Fibroblast of lung (primary cell): ENCODE measurements at regions not wholly inside any gene's neighbourhood (a gene's known extent, or its start where the extent isn't known, plus 50 kb on each side); places are given as distances from the start of the nearest gene placed in this dataset.

Source experiments
- DNase-seq, 2 donors: peaks; one replicate each; pipeline versions ENCODE4 v3.0.0 to v3.0.0-alpha.2; 2010; ENCODE audit warnings: low read depth in 2 of 2
- H2AFZ ChIP-seq: 2 replicates; pipeline ENCODE4 v1.5.1; 2012; ENCODE audit warnings: low read length, control low read depth, inconsistent platforms
- H3K27ac ChIP-seq: 2 replicates; pipeline ENCODE4 v1.5.1; 2011; ENCODE audit warnings: low read length, control low read depth; ENCODE audit not compliant: insufficient read depth
- H3K27me3 ChIP-seq: 2 replicates; pipeline ENCODE4 v1.5.1; 2011; ENCODE audit warnings: mild to moderate bottlenecking, low read length; ENCODE audit not compliant: control insufficient read depth, insufficient read depth
- H3K36me3 ChIP-seq: 2 replicates; pipeline ENCODE4 v1.5.1; 2011; ENCODE audit warnings: low read length; ENCODE audit not compliant: control insufficient read depth, insufficient read depth
- H3K4me1 ChIP-seq: 2 replicates; pipeline ENCODE4 v1.5.1; 2011; ENCODE audit warnings: low read length; ENCODE audit not compliant: control insufficient read depth, insufficient read depth; ENCODE audit errors: extremely low read depth
- H3K4me2 ChIP-seq: 2 replicates; pipeline ENCODE4 v1.5.1; 2011; ENCODE audit warnings: low read length, control low read depth; ENCODE audit not compliant: insufficient read depth; ENCODE audit errors: extremely low read depth
- H3K4me3 ChIP-seq, 4 experiments: fragments of 200-600 bp in 1 of 4; sonication (generic) in 1 of 4; replicated peaks in 1 of 4; 2 replicates each; pipeline ENCODE4 v1.5.1; 2011 to 2016; ENCODE audit warnings: low read length in 4 of 4, low read depth in 3 of 4, mild to moderate bottlenecking in 3 of 4, control low read depth in 2 of 4, inconsistent platforms in 1 of 4, mixed read lengths in 1 of 4; ENCODE audit not compliant: insufficient read depth in 1 of 4; ENCODE audit errors: control extremely low read depth in 1 of 4
- H3K79me2 ChIP-seq: 2 replicates; pipeline ENCODE4 v1.5.1; 2012; ENCODE audit warnings: mild to moderate bottlenecking, low read length, inconsistent platforms; ENCODE audit not compliant: control insufficient read depth, insufficient read depth
- H3K9ac ChIP-seq: 2 replicates; pipeline ENCODE4 v1.5.1; 2011; ENCODE audit warnings: mild to moderate bottlenecking, low read length, control low read depth; ENCODE audit not compliant: insufficient read depth
- H3K9me3 ChIP-seq: 2 replicates; pipeline ENCODE4 v1.5.1; 2012; ENCODE audit warnings: low read depth, low read length; ENCODE audit not compliant: control insufficient read depth, insufficient read depth
- H4K20me1 ChIP-seq: 2 replicates; pipeline ENCODE4 v1.5.1; 2011; ENCODE audit warnings: low read length; ENCODE audit not compliant: control insufficient read depth, insufficient read depth; ENCODE audit errors: extremely low read depth
- CTCF ChIP-seq, 2 donors: IDR thresholded peaks in 1 of 2; conservative IDR thresholded peaks in 1 of 2; 1 replicate in 1 of 2; 2 replicates in 1 of 2; pipeline ENCODE4 v1.5.1; 2011 to 2012; ENCODE audit warnings: low read length in 2 of 2, control low read depth in 1 of 2, inconsistent platforms in 1 of 2, low read depth in 1 of 2, mild to moderate bottlenecking in 1 of 2
- EZH2 ChIP-seq: IDR thresholded peaks from 2 replicates; pipeline ENCODE4 v1.5.1; 2012; ENCODE audit warnings: low read length, control low read depth, mild to moderate bottlenecking; ENCODE audit errors: missing control alignments

GRCh38 chr21:40990366-40990765 lies 143.4 kb upstream of the DSCAM start:
- no peak overlapping the region for H2AFZ ChIP-seq

GRCh38 chr21:40997831-40998230 lies 150.9 kb upstream of the DSCAM start:
- Histone ChIP-seq H3K4me3 (no peak overlapping the region), H3K4me2 (no peak overlapping the region), H3K9me3 (peaks cover 5% of the 10 kb centered on the region), H3K27me3 (no peaks in the 10 kb centered on the region), H3K79me2 (no peaks in the 10 kb centered on the region), H3K36me3 (no peaks in the 10 kb centered on the region), H3K4me1 (no peaks in the 10 kb centered on the region), H3K9ac (no peak overlapping the region), H4K20me1 (no peaks in the 10 kb centered on the region), H3K27ac (no peak overlapping the region), H2AFZ (no peak overlapping the region)
- no peak for TF ChIP-seq CTCF (conservative IDR thresholded peaks at IDR 0.05 in 1 of 2, IDR thresholded peaks at IDR 0.05 in 1 of 2; ENCODE audit: low read depth in 1 of 2, low read length in 2 of 2)
- no peak for TF ChIP-seq EZH2
- DNase-seq: no peak

More at GRCh38 chr21:40990366-40990765, 143.4 kb upstream of the DSCAM start:
- TF ChIP-seq CTCF (conservative IDR thresholded peaks at IDR 0.05 in 1 of 2, IDR thresholded peaks at IDR 0.05 in 1 of 2; ENCODE audit: low read depth in 1 of 2, low read length in 2 of 2) (no peak), EZH2 (no peak)
- Histone ChIP-seq H3K4me1 (no peaks in the 10 kb centered on the region), H3K9ac (no peak overlapping the region), H3K9me3 (peaks cover 5% of the 10 kb centered on the region), H3K36me3 (no peaks in the 10 kb centered on the region), H4K20me1 (no peaks in the 10 kb centered on the region), H3K4me2 (no peak overlapping the region), H3K4me3 (no peak overlapping the region), H3K79me2 (no peaks in the 10 kb centered on the region), H3K27me3 (no peaks in the 10 kb centered on the region), H3K27ac (no peak overlapping the region)
- no peak for DNase-seq

GRCh38 chr21:41000838-41001237 lies 153.9 kb upstream of the DSCAM start:
- H3K4me1 ChIP-seq: no peaks in the 10 kb centered on the region
- no peak for DNase-seq
- no peak overlapping the region for H2AFZ ChIP-seq
- no peaks in the 10 kb centered on the region for H3K9me3 ChIP-seq
- H3K4me3 ChIP-seq: no peak overlapping the region
- no peaks in the 10 kb centered on the region for H3K79me2 ChIP-seq
- H3K4me2 ChIP-seq: no peak overlapping the region
- no peaks in the 10 kb centered on the region for H3K36me3 ChIP-seq
- H4K20me1 ChIP-seq: no peaks in the 10 kb centered on the region
- H3K27ac ChIP-seq: no peak overlapping the region
- no peak for TF ChIP-seq EZH2
- TF ChIP-seq CTCF (conservative IDR thresholded peaks at IDR 0.05 in 1 of 2, IDR thresholded peaks at IDR 0.05 in 1 of 2; ENCODE audit: low read depth in 1 of 2, low read length in 2 of 2): no peak
- H3K27me3 ChIP-seq: no peaks in the 10 kb centered on the region
- H3K9ac ChIP-seq: no peak overlapping the region
